GM10266 (cell line): ENCODE measurements at regions not wholly inside any gene's neighbourhood (a gene's known extent, or its start where the extent isn't known, plus 50 kb on each side); places are given as distances from the start of the nearest gene placed in this dataset.

ENCODE experiments used
- DNase-seq: peaks from one replicate; pipeline ENCODE4 v3.0.0; 2012; ENCODE audit errors: extremely low spot score
- CTCF ChIP-seq: IDR thresholded peaks from 2 replicates; pipeline ENCODE4 v1.5.1; 2012; ENCODE audit warnings: mild to moderate bottlenecking, low read depth; ENCODE audit not compliant: control insufficient read depth, insufficient read depth; ENCODE audit errors: missing control alignments

DNA sequence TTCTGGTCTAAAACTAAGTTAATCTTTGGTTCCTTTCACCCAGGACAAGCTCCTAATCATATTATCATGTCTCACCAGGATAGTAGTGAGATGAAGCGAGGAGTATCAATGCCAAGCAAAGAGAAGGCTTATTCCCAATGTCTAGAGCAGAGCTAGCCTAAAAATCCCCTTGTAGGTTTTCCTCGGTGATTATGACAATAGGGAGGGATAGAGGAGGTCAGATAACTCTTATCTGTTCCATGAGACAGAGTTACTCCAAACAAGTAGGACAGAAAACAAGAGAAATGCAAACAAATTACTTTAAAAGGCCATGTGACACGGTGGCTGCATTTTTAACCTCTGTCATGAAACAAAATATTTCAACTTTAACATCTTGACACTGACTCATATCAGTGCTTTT is 623.1 kb downstream of the ADCYAP1 start:
- no peak for TF ChIP-seq CTCF
- no peak for DNase-seq

- no peak for TF ChIP-seq CTCF
- no peak for DNase-seq
Measured at GRCh38 chr18:1528447-1528846, 623.8 kb downstream of the ADCYAP1 start.

- no peak for TF ChIP-seq CTCF
- DNase-seq: no peak
Measured at GRCh38 chr18:1528964-1529509, 624.4 kb downstream of the ADCYAP1 start.

GRCh38 chr18:1530650-1531049 is 626.0 kb downstream of the ADCYAP1 start:
- DNase-seq: no peak
- no peak for TF ChIP-seq CTCF

DNA sequence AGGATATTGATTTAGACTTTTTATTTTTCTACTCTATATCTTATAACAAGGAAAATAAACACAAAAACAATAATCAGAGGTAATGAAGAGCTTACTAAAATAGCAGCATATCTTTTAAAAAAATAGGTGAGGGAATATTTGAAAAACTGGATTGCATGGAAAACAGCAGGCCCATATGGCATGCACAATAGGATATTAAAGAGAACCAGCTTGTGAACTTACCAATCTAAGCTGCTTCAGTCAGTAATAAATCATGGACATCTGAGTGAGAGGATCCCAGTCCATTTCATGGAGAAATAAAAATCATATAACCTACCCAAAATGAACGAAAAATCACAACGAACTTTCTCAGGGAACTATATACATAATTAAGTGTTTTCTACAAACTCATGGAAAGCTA is 634.6 kb downstream of the ADCYAP1 start:
- no peak for TF ChIP-seq CTCF
- no peak for DNase-seq

DNA sequence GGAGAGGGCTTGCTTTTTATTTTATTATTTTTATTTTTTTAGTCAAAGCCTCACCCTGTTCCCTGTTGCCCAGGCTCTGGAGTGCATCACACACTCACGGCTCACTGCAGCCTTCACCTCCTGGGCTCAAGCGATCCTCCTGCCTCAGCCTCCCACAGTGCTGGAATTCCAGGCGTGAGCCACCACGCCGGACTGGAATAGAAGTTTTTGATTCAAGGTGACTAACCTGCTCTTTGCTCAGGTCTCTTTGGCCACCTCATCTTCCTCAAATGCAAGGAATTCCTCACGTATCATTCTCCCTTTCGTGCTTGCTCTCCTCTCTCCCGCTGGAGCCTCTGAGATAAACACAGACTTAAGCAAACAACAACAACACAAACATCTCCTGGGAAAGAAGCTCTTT is 636.8 kb downstream of the ADCYAP1 start:
- no peak for TF ChIP-seq CTCF
- DNase-seq: no peak

DNA sequence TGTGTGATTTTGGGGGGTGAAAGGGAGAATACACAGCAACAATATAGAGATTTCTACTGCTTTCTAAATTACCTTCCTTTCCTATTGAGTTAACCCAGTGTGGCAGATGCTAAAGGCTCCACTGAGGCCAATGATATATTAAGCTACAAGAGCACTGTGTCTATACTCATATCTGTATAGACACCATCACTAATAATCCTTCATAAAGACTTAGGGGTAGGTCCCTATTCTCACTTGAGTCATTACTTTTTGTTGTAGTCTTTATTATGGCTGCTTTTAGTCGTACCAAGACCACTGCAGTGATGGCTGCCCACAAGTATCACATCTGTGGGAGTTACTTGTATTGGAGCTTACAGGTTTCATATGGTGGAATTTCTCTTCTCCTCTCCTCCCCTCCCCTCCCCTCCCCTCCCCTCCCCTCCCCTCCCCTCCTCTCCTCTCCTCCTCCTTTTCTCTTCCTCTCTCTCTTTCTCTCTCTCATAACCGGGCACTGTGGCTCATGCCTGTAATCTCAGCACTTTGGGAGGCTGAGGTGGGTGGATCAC is 637.6 kb downstream of the ADCYAP1 start:
- no peak for TF ChIP-seq CTCF
- DNase-seq: no peak
